VCaP (cell line): ENCODE measurements at regions not wholly inside any gene's neighbourhood (a gene's known extent, or its start where the extent isn't known, plus 50 kb on each side); places are given as distances from the start of the nearest gene placed in this dataset.

Source experiments
- H3K27ac ChIP-seq: fragments of 450-650 bp; 2 replicates; pipeline ENCODE4 v1.5.1; 2017
- TF ChIP-seq, protein P1 (sequence below): fragments of 450-650 bp; conservative IDR thresholded peaks from 2 replicates; pipeline ENCODE4 v1.5.1; 2017; ENCODE audit warnings: mild to moderate bottlenecking, moderate library complexity

- H3K27ac ChIP-seq: no peak overlapping the region
- TF ChIP-seq, protein P1, sequence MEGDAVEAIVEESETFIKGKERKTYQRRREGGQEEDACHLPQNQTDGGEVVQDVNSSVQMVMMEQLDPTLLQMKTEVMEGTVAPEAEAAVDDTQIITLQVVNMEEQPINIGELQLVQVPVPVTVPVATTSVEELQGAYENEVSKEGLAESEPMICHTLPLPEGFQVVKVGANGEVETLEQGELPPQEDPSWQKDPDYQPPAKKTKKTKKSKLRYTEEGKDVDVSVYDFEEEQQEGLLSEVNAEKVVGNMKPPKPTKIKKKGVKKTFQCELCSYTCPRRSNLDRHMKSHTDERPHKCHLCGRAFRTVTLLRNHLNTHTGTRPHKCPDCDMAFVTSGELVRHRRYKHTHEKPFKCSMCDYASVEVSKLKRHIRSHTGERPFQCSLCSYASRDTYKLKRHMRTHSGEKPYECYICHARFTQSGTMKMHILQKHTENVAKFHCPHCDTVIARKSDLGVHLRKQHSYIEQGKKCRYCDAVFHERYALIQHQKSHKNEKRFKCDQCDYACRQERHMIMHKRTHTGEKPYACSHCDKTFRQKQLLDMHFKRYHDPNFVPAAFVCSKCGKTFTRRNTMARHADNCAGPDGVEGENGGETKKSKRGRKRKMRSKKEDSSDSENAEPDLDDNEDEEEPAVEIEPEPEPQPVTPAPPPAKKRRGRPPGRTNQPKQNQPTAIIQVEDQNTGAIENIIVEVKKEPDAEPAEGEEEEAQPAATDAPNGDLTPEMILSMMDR: no peak
Measured at GRCh38 chr10:56715262-56715661, 354.2 kb upstream of the ZWINT start.

DNA sequence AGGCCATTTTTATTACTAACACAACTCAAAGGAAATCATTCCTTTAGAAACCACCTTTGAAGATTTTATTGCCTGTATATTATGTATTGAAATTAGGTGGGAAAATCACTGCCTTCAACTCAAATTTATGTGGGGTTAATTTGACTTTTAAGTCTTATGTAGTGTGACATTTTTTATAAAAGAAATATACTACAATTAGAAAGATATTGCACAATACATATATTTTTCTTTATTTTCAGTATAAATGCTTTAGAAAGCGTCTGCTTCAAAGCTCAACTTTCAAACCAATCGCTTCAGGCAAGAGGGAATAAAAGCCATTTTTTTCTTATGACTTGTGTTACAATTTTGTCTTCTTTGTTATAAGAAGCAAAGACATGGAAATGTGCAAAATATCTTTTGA, 337.4 kb upstream of the ZWINT start:
- TF ChIP-seq, protein P1: no peak

GRCh38 chr10:56679578-56679977, 318.5 kb upstream of the ZWINT start:
- no peak overlapping the region for H3K27ac ChIP-seq
- TF ChIP-seq, protein P1: no peak

More for the DNA sequence above, 337.4 kb upstream of the ZWINT start:
- H3K27ac ChIP-seq: no peak overlapping the region

DNA sequence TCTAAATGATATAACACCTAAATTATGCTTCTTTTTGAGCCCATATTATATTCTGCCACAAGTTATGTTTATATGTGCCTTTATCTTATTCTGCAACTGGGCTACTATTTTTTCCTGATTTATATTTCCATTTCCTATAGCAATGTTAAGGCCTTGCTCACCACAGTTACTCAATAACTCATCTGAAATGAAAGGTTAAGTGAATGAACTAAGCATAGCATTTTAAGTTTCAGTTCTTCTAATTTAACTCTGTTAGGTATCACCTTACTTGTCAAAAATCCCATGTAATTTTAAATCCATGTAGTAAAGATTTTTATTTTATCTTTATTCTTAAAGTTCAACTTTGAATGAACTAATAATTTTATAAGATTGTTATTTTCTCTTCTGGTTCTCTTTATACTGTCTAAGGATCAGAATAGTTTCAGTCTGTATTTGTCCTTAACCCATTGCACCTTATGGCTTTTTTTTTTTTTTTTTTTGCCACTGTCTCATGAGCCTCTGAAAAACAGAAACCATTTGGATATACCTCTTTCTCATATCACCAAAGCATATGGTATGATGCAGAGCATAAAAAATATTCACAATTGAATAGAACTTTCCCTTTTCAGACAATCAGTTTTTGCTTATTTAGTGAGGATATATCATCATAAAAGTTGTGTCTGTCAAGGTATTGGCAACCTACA, 301.8 kb upstream of the ZWINT start:
- no peak overlapping the region for H3K27ac ChIP-seq
- TF ChIP-seq, protein P1: no peak

DNA sequence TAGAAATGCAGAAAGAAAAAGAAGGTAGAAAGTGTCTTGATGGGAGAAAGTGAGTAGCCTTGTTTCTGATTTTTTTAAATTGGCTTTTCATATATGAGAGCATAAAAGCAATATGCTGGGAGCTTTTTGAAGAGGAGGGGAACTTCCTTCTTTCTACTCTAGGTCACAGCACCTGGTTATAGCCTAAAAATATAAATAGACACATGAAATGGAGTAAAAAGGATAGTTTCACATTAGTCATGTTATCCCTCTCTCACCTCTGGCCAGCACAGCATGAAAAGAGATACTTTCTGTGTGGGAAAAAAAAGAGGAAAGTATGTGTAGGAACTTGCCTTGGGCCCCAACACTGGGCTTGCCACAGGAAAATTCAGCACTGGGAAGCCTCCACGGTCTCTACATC, 292.2 kb upstream of the ZWINT start:
- TF ChIP-seq, protein P1: no peak

DNA sequence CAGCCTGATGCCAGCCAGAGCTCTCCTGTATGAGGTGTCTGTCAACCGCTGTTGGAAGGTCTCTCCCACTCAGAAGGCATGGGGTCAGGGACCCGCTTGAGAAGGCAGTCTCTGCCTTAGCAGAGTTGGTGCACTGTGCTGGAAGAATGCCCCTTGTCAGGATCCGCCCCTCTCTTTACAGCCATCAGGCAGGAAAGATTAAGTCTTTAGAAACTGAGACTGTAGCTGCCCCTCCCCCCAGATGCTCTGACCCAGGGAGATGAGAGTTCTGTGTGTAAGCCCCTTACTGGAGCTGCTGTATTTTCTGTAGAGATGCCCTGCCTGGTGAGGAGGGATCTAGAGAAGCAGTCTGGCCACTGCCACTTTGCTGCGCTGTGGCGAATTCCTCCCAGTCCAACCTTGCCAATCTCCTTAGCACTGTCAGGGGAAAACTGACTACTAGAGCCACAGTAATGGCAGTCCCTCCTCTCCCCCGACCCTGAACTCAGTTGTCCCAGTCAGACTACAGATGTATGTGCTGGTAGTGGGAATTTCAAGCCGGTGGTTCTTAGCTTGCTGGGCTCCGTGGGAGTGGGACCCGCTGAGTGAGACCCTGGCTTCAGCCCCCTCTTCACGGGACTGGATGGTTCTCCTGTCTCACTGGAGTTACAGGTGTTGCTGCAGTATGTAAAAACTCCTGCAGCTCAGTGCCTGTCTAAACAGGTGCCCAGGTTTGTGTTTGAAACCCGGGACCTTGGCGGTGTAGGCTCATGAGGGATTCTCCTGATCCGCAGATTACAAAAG, 285.5 kb upstream of the ZWINT start:
- TF ChIP-seq, protein P1: no peak
- H3K27ac ChIP-seq: no peak overlapping the region

More for the DNA sequence above, 292.2 kb upstream of the ZWINT start:
- H3K27ac ChIP-seq: no peak overlapping the region

GRCh38 chr10:56633876-56634452, 272.9 kb upstream of the ZWINT start:
- TF ChIP-seq, protein P1: no peak
- H3K27ac ChIP-seq: no peak overlapping the region
